Activated T-cell treated with anti-CD3 and anti-CD28 coated beads for 24 hours (primary cell): ENCODE measurements at regions not wholly inside any gene's neighbourhood (a gene's known extent, or its start where the extent isn't known, plus 50 kb on each side); places are given as distances from the start of the nearest gene placed in this dataset.
"Not testable (repeated sequence)": the region's sequence is repeated elsewhere in the genome, so short reads cannot be mapped to it uniquely, and the experiment has no call there.

Source experiments
- DNase-seq: peaks from one replicate; pipeline ENCODE4 v3.0.0-alpha.2; 2020; ENCODE audit warnings: low read depth

DNA sequence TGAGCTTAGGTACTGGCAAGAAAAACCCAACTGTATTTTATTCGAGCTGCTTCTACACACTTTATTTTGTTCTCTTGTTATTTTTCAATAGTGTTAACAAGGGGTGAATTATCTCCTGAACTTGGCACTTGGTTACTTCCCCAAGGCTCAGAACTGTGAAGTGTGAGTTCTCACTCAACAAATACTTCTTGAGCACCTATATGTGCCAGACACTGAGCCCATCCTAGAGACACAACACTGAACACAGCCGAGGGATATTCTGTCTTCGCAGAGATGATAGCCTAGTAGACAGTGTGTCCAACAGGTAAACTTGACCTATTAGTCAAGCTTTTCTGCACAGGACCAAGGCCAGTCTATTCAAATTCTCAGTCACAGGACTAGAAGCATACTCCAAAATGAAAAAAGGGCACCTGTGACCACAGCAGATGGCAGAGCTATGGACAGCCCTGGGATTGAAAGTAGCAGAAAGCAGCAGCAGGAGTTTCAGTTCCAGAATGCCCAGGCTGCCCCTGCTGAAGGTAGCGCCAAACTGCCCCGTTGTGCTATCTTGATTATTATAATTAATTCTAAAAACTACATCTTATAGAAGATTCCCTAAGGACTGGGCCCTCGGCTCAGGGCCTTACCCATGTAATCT is 77.8 kb upstream of the TAB2 start:
- no peak for DNase-seq

DNA sequence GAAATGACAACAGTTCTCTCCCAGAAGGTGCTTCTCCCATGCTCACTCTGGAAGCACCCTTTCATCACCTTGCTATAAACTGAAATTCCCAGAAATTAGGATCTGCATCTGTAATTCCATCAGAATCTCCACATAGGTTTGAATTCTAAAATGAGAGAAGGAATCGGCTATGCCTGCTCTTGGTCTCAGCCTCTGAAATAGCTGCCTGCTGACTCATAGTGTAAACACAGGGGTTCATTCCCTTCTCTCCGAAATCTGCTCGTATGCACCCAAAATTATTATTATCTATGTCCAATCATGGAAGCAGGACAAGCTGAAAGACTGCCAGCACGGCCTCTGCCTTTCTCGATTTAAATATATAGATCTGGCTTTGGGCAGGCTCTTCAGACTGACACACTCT is 74.6 kb upstream of the TAB2 start:
- DNase-seq, result no peak

DNA sequence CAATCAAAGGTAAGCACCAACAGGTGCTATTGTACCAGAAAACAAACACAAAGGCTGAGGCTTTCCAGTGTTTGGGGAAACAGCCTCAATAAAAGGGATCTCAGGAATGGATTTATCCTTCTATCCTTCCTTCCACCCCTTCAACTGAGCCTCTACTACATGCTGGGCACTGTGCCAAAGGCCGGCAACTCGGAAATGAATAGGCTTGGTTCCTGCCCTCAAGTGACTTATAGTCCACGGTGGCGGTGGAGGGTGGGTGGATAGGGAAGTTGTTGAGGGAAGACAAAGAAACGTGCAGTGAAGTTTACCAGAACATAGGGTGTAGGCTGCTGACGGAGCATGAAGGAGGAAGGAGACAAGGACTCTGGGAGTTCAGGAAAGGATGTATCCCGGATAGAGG is 73.4 kb upstream of the TAB2 start:
- DNase-seq, result no peak

DNA sequence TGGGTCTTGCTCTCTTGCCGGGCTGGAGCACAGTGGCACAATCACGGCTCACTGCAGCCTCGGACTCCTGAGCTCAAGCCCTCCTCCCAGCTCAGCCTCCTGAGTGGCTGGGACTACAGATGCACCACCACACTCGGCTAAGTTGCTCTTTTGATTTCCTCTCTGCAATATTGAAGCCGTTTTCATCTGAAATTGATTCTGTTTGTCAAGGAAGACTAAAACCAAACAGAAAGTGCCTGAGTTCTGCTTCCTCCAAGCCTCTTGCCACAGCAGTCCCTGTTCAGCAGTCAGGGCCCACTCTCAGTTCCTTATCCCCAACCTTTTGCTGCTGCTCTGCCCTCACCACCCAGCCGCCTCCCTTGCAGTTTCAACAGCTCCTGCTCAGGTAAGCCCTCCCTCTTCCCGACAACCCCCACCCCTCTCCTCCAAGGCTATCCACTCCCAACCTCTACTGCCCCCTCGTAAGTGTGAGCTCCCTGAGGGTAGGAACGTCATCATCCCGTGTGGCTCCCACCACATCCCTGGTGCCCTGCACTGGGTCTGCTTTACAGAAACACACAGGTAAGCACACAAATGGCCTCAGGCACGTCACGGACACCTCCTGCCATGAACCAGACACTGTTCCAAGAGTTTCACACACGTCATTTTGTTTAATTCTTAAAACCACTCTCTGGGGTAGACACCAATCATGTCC is 70.7 kb upstream of the TAB2 start:
- DNase-seq, result no peak

DNA sequence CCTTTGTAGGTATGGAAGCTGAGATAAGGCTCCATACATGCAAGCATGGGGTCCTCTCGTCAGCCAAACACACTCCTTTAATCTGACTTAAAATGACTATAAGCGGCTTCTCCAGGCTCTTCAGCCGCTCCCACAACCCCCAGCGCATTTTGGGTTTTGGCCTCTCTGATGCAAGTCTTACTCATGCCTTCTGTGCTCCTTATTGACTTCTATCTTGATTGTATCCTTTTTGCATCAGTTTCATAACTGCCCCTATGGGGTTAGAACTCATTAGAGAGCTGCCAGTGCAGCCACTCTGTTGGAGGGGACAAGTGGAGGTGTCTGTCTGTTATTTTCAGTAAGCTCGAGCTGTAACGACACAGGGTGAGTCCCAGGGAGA is 70.1 kb upstream of the TAB2 start:
- DNase-seq, result no peak

DNA sequence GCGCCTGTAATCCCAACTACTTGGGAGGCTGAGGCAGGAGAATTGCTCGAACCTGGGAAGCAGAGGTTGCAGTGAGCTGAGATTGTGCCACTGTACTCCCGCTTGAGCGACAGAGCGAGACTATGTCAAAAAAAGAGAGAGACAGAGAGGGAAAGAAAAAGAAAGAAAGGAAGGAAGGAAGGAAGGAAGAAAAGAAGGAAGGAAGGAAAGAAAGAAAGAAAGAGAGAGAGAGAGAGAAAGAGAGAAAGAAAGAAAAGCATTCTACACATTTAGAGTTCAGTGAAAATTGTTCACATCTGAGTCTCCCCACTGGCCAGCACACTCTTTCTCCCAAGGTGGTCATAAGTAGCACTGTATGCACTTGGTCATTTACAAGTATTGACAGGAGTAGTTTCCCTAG is 69.2 kb upstream of the TAB2 start:
- not testable (repeated sequence) for DNase-seq

DNA sequence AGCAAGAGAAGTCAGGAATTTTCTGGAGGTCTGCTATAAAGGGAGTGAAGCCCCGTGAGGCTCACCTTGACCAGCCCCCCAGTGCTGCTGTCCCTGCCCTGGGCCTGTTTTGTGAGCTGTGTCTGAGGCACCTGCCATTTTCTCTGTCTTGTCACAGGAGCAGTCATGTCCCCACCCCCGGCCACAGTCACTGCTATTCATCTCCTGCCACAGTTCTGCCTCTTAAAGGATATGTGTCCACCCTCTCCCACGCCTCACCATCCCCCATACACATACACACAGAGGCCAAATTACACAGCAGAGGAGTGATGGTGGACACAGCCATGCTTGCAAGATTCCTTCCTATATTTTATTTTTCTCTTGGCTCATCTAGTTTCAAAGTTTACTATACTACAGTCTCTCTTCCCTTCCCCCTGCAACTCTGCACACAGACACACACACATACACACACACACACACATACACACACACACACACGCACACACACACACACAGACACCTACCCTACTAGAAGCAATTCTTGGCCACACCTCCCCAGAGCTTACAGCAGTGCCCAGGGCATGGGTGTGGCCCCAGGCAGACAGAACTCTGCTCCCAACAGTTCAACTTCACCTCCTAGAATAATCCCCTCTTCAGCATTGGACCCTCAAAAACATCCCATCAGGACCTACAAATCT is 68.7 kb upstream of the TAB2 start:
- DNase-seq, result no peak

DNA sequence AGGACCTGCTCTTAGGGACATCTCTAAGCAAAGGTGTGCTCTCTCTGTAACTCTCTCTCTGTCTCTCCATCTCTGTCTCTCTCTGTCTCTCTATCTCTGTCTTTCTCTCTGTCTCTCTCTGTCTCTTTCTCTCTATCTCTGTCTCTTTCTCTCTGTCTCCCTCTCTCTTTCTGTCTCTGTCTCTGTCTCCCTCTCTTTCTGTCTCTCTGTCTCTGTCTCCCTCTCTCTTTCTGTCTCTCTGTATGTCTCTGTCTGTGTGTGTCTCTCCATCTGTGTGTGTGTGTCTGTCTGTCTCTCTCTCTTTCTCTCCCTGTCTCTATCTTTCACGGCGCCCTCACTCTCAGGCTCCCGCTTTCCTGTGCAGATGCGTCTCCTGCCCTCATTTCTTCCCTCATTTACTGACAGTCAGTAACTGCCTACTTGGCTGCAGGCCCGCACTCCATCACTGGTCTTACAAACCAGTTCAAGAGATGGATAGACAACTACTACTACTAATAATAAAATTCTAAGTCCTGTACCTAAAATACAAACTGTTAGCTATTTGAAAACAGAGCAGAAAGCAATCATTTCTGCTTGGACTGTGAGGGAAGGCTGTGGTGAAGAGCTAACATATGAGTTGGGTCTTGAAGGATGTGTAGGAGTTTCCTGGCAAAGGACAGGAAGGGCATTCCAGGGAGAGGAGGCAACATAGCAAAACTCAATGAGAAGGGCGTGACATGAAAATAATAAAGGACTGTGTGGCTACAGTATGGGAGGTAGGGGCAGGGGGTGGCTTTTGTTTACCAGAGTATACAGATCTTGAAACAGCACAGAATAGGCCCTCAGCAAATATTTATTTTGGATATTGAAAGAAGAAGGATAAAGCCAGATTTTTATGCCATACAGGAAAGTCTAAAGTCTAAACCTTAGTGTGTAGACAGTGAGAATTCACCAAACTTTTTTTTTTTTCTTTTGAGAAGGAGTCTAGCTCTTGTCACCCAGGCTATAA is 67.8 kb upstream of the TAB2 start:
- no peak for DNase-seq

DNA sequence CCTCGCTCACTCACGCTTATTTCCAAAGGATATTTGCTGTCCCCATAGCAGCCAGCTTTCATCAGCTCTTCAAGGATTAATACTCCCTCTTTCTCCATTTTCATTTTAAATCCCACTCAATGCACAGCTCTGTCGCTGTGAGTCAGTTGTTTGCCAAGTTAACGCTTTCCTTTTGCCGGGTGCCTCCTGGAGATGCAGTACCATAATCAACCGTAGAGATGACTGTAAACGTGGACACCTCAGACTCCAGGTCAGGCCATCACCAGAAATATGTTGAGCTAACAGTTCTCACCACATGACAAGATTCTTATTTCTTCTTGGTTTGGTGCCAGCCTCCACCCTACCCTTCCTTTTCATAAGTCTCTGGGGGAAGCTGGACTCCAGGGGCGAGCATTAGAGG is 66.6 kb upstream of the TAB2 start:
- no peak for DNase-seq

DNA sequence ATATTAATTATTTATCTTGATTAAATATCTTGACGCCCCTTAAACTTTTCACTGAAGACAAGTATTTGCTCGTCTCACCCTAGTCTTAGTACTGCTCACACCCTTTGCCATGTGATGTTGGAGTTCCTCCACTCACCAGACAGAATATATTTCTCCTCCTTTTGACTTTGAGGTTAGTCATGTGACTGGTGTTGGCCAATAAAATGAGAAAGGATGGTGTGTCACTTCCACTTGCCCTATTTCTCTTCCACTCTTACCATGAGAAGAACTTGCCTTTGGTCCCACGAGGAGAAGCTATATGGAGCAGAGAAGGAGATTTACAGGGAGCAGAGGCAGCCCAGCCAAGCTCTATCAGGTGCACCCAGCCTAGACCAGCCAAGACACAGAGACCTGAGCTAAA is 64.9 kb upstream of the TAB2 start:
- no peak for DNase-seq

DNA sequence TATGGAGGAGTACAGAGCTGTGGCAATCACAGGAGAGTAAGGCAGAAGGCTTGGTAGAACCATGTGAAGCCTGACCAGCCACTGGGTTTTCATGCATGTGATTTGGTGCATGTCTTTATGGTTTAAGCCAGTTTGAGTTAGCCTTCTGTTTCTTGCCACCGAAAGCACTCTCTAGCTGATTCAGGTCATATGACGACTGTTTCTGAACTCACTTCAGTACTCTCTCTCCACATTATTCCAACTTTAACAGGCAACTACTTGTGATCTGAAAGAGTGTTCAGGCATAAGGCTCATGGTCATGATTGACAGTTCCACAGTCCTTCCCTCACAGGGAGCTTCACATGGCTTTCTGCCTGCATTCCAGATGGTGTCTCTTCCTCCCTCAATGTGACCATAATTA is 63.3 kb upstream of the TAB2 start:
- DNase-seq, result no peak

DNA sequence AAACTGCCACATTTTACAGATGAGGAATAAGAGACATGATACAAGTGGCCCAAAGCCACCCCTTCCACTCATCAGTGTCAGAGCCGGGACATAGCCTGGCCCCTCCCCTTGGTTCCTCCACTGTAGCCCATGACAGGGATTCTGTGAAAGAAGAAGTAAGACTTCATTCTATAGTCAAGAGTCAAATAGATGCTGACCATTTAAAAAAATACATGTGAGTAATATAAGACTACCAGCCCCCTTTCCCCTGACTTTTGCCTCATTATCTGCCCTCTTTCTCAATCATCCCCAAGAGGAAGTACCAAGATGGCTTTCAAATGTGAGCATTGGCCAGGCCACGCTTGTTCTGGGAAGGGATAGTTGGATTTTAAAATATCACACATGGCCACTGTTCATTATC is 57.8 kb upstream of the TAB2 start:
- DNase-seq, result no peak

DNA sequence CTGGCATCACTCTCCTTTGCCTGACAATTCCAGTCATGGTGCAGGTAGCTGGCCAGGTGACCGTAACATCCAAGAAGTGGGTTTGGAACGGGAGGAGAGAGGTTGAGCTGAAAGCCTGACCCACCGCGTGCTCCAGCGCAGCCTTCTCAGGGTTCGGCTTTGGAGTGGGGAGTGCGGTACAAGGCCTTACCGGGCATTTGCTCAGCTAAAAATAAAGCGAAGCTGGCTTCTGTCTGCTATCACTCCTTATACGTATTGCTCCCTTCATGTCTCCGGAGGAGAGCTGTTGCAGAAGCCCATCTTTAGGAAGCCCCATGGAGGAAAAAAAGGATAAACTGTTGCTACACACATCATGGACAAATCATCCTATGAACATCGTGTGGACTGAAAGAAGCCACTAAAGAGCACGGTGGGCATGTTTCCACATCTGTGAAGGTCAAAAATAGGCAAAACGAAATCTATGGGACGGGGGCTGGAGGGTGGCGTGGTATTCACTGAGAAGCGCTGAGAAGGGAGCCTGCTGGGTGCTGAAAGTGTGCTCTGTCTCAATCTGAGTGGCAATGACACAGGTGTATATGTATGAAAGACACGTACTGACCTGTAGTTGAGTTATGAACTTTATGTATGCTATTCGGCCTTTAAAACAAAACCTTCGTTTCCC is 57.2 kb upstream of the TAB2 start:
- no peak for DNase-seq

DNA sequence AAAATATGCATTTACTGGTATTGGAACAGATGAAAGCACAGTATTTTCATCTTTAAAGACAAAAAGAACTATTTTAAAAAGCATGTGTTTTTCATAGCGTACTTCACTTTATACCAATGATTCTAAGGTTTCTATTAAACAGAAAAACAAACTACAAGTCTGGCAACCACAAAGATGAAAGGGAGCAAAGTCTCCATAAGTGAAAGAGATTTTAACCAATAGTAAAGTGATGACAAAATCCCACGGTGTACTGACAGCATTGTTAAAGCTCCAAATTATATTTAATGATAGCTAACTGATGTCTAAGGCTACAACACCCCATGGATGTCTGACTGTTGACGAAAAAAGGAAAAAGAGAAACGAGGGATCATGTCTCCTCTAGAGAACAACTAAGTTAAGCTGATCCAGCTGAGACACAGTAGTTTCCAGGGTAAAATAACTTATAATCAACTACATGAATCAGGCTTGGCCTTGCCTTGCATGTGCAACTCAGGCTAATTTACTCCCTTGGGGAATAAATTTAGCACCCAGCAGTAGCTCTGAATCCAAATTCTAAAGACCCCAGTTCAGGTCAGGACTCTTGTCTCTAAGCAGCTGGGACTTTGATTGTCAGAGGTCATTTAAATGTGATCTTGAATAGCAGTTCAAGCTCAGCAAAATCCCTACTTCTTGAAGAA is 56.0 kb upstream of the TAB2 start:
- DNase-seq, result no peak

DNA sequence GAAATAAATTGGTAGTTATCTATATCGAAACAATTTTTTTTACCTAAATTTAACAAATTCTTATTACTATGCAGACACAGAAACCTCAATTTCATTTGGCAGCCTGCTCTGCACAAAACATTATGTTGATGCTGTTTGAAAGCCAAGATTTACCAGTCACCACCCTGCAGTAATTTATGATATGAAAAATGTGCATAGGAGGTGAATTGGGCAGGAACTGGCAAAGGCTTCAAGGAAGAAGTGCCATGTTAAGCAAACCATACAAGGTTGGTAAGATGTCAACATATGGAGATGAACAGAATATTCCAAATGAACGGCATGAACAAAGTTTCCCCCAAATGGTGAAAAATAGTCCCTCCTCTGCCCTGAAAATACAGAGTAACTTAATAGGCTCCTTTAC is 54.2 kb upstream of the TAB2 start:
- no peak for DNase-seq

DNA sequence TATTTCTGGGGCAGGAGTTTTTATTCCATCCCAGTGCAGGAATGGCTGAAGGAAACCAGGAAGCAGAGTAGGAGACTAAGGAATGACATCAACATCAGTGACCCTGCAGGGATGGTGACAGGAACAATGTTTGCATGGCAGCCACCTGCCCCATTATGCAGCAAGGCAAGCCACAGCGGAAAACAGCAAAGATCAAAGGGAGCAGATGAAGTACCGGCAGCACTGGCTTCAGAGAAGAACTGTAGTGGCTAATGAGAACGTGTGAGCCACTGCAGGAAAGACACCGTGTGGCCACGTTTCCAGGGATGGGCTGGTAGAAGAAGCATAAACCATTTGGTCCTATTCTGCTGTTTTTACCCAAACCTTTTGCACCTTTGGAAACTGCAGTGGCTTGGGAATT is 52.9 kb upstream of the TAB2 start:
- DNase-seq, result peak; percentile 17

DNA sequence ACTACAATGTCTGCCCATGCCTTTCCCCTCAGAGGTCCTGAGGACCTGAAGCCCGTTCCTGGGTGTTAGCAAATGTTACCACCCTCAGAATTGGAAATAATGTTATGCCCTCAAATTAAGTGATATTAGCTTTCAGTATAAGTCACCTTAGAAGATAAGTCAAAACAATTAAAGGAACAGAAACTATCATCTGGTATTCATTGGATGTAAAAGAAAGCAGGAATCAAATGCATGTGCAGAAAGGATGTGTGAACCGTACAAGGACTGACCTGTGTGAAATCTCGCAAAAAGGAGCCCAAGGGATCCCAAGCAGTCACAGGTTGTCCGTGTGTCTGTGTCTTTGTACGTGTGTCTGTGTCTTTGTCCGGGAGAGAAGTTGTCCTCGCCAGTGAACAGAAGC is 51.6 kb upstream of the TAB2 start:
- no peak for DNase-seq

DNA sequence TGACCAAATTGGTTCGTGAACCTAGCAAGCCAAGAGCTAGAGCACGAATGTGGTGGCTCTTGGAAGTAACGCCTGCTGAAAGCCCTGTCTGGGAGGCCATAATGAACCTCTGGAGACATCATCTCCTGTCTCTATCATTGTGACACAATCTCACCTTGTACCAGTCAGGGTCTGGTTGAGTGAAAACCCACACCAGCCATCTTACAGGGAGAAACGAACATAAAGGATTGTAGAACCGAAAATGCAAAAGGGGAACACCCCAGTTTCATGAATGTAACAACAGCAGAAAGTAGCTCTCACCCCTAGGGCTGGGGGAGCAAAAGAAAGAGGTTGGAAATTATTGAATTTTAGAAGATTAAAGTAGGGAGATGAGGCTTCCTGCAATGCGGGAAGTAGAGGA is 50.9 kb upstream of the TAB2 start:
- no peak for DNase-seq

DNA sequence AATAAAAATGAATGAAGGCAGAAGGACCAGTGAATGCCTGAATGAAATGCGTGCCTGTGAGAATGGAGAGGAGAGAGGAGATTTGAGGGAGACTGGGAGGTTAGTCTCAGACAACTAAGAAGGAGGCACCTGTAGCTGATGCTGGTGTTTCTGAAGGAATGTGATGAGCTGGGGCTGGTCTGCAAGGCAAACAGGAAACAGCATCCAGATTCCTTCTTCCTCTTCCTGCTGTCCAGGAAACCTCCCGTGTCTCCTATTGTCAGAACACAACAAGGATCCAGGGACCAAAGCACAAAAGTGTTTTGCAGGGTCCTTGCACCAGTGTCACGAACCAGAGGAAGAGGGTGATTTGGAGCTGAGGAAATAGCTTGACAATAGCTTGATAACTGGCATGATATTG is 50.4 kb upstream of the TAB2 start:
- DNase-seq, result no peak

DNA sequence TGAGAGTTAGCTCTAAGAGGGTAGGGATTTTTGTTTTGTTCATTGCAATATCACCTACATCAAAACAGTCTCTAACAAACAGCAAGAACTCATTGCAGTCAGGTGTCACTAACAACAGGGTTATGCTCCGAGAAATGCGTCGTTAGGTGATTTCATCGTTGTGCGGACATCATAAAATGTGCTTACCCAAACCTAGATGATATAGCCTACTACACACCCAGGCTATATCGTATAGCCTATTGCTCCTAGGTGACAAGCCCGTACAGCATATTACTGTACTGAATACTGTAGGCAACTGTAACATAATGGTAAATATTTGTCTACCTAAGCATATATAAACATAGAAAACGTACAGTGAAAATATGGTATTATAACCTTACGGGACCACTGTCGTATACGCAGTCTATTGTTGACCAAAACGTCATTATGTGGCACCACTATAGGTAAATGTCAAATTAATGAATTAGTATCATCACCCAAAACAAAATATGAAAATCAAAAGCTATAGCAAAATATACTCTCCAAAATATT is 49.9 kb upstream of the TAB2 start:
- DNase-seq, result no peak
